OCI-LY3 (cell line): ENCODE measurements at regions not wholly inside any gene's neighbourhood (a gene's known extent, or its start where the extent isn't known, plus 50 kb on each side); places are given as distances from the start of the nearest gene placed in this dataset.

Source experiments
- H2AFZ ChIP-seq: fragments of 200-600, 300-600 bp; shearing (Covaris generic); 2 replicates; pipeline ENCODE4 v1.6.0; 2014; ENCODE audit warnings: antibody characterized with exemption, low read depth, low read length
- H3K27ac ChIP-seq: fragments of 200-600, 300-600 bp; sonication (generic); 2 replicates; pipeline ENCODE4 v1.5.1; 2014; ENCODE audit warnings: mild to moderate bottlenecking, low read length, moderate library complexity, mixed read lengths
- H3K27me3 ChIP-seq: fragments of 200-600, 300-600 bp; sonication (generic); 2 replicates; pipeline ENCODE4 v1.6.1; 2014; ENCODE audit warnings: low read depth, low read length, mixed read lengths
- H3K36me3 ChIP-seq: fragments of 200-600, 300-600 bp; sonication (generic); replicated peaks from 2 replicates; pipeline ENCODE3; 2014; ENCODE audit warnings: low read depth, low read length, mixed read lengths
- H3K4me1 ChIP-seq: fragments of 300-600, 200-600 bp; sonication (generic); 2 replicates; pipeline ENCODE4 v1.6.1; 2014; ENCODE audit warnings: low read length, mixed read lengths
- H3K4me2 ChIP-seq: fragments of 200-600, 300-600 bp; sonication (generic); 2 replicates; pipeline ENCODE4 v1.6.1; 2014; ENCODE audit warnings: low read length, mixed read lengths
- H3K4me3 ChIP-seq: fragments of 300-600, 200-600 bp; sonication (generic); 2 replicates; pipeline ENCODE4 v1.5.1; 2014; ENCODE audit warnings: antibody characterized with exemption, mild to moderate bottlenecking, low read length, moderate library complexity
- H3K79me2 ChIP-seq: fragments of 300-600, 200-600 bp; shearing (Covaris generic); 2 replicates; pipeline ENCODE4 v1.6.1; 2014; ENCODE audit warnings: mild to moderate bottlenecking, low read length, mixed read lengths
- H3K9ac ChIP-seq: fragments of 300-600, 200-600 bp; shearing (Covaris generic); 2 replicates; pipeline ENCODE4 v1.6.0; 2014; ENCODE audit warnings: mild to moderate bottlenecking, low read length, moderate library complexity
- H3K9me3 ChIP-seq: fragments of 200-600, 300-600 bp; shearing (Covaris generic); 2 replicates; pipeline ENCODE4 v1.6.1; 2014; ENCODE audit warnings: low read length, mixed read lengths; ENCODE audit not compliant: insufficient read depth
- H4K20me1 ChIP-seq: fragments of 200-600, 300-600 bp; sonication (generic); 2 replicates; pipeline ENCODE4 v1.6.1; 2016; ENCODE audit warnings: low read length, mixed read lengths; ENCODE audit not compliant: insufficient read depth
- EZH2phosphoT487 ChIP-seq: fragments of 200-600 bp; shearing (Covaris generic); IDR thresholded peaks from 2 replicates; pipeline ENCODE4 v1.6.1; 2018; ENCODE audit warnings: antibody characterized with exemption, mixed run types, low read depth
- TF ChIP-seq, protein P1 (sequence below): fragments of 200-600, 300-600 bp; sonication (generic); IDR thresholded peaks from 2 replicates; pipeline ENCODE4 v1.5.1; 2014; ENCODE audit warnings: antibody characterized with exemption, low read length, low read depth

DNA sequence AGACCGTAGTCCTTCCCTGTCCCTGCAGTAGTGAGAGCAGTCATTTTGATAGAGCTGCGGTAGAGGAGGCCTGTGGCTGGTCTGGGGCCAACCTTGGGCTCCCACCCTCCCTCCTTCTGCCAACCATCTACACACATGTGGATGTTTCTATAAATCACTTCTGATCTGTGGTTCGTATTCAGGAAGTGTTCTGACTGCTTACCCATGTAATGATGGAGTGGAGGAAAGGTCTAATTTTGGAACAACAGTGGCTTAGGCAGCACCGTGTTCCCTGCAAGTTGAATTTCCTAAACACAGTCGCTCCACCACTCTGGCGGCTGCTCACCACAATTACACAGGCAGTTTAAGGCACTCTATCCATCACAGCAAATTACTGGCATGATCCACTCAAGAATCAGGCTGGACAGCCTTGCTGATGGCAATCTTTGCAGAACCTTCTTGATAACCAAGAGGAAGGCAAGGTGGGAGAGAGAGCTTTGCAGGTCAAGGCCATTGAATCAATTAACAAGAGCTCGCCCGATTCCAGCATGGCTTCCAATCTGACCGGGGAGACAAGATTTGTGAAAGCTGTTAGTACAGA, 104.7 kb upstream of the VEPH1 start:
- H3K36me3 ChIP-seq: no peaks in the 10 kb centered on the region
- no peak overlapping the region for H3K4me3 ChIP-seq
- no peaks in the 10 kb centered on the region for H3K9me3 ChIP-seq
- H3K27ac ChIP-seq: no peak overlapping the region
- TF ChIP-seq, protein P1, sequence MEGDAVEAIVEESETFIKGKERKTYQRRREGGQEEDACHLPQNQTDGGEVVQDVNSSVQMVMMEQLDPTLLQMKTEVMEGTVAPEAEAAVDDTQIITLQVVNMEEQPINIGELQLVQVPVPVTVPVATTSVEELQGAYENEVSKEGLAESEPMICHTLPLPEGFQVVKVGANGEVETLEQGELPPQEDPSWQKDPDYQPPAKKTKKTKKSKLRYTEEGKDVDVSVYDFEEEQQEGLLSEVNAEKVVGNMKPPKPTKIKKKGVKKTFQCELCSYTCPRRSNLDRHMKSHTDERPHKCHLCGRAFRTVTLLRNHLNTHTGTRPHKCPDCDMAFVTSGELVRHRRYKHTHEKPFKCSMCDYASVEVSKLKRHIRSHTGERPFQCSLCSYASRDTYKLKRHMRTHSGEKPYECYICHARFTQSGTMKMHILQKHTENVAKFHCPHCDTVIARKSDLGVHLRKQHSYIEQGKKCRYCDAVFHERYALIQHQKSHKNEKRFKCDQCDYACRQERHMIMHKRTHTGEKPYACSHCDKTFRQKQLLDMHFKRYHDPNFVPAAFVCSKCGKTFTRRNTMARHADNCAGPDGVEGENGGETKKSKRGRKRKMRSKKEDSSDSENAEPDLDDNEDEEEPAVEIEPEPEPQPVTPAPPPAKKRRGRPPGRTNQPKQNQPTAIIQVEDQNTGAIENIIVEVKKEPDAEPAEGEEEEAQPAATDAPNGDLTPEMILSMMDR: no peak
- no peak for TF ChIP-seq EZH2phosphoT487
- no peaks in the 10 kb centered on the region for H4K20me1 ChIP-seq
- peaks cover 5% of the 10 kb centered on the region; the same call in 1 of the 2 replicates for H3K4me1 ChIP-seq
- H2AFZ ChIP-seq: no peak overlapping the region
- no peaks in the 10 kb centered on the region for H3K79me2 ChIP-seq
- H3K4me2 ChIP-seq: no peak overlapping the region
- no peaks in the 10 kb centered on the region for H3K27me3 ChIP-seq
- no peak overlapping the region for H3K9ac ChIP-seq

DNA sequence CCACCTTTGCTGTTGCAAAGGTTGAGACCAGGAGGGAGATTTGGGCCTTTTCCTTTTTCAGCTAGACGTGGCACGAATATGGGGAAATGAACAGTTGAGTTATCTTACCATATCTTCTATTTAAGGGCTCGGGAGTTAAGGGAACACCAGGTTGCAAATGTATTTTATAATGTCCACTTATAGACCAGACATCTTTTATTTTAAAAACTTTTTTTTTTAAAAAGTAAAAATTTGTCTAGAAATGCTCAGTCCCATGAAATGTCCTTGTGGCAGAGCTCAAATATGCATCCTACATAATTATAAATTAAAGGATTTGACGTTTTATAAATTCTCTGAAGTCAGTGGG, 103.6 kb upstream of the VEPH1 start:
- H4K20me1 ChIP-seq: no peaks in the 10 kb centered on the region
- H3K9ac ChIP-seq: no peak overlapping the region
- peaks cover 5% of the 10 kb centered on the region; the same call in 1 of the 2 replicates for H3K4me1 ChIP-seq
- no peaks in the 10 kb centered on the region for H3K9me3 ChIP-seq
- no peak overlapping the region for H3K27ac ChIP-seq
- H3K4me2 ChIP-seq: peak overlapping the region; percentile 83
- H3K36me3 ChIP-seq: no peaks in the 10 kb centered on the region
- no peaks in the 10 kb centered on the region for H3K27me3 ChIP-seq
- no peaks in the 10 kb centered on the region for H3K79me2 ChIP-seq
- H2AFZ ChIP-seq: peak overlapping the region; percentile 94
- TF ChIP-seq, protein P1: no peak
- TF ChIP-seq EZH2phosphoT487: no peak
- peak overlapping the region; percentile 58 for H3K4me3 ChIP-seq

DNA sequence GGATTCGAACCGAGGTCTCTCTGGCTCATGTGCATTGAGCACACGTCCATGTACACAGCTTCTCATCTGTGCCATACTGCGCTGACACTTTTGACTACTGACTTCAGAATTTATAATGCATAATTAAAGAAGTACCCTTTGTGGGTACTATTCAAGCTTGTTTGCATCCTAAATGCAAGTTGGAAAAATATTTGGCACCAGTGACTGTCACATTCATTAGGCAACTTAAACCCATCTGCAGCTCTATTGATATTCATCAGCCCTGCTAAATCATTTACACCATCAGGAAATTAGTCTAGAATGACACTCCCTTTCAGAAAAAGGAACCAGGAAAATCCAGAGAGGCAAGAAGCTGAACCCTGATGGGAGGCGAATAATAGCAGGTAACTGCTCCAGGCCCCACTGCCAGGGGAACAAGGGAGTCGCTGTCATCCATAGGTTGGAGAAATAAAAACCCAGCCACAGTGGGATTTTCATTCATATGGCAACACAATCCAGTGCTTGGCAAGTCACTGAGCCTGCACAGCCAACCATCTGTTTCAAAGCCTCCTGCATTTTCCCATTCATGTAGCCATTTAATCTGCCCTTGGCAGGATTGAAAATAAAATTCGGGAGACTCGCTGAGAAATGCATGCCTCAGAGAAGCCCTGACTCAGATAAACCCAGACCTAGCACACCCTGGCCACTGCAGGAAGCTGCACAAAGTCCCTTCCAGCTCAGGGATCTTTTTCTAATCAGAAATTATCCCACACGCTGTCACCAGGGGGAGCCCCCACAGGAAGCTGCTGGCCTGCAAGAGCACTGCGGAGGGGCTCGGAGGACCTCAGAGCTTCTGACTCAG, 103.0 kb upstream of the VEPH1 start:
- H3K4me3 ChIP-seq: peak overlapping the region; percentile 58
- H3K36me3 ChIP-seq: no peaks in the 10 kb centered on the region
- H4K20me1 ChIP-seq: no peaks in the 10 kb centered on the region
- no peaks in the 10 kb centered on the region for H3K79me2 ChIP-seq
- H3K4me1 ChIP-seq: peaks cover 2% of the 10 kb centered on the region; the same call in 1 of the 2 replicates
- no peak overlapping the region for H3K27ac ChIP-seq
- peak overlapping the region; percentile 94 for H2AFZ ChIP-seq
- no peak overlapping the region for H3K9ac ChIP-seq
- H3K9me3 ChIP-seq: no peaks in the 10 kb centered on the region
- H3K27me3 ChIP-seq: no peaks in the 10 kb centered on the region
- TF ChIP-seq EZH2phosphoT487: no peak
- TF ChIP-seq, protein P1: peak; percentile 88
- H3K4me2 ChIP-seq: peak overlapping the region; percentile 83

DNA sequence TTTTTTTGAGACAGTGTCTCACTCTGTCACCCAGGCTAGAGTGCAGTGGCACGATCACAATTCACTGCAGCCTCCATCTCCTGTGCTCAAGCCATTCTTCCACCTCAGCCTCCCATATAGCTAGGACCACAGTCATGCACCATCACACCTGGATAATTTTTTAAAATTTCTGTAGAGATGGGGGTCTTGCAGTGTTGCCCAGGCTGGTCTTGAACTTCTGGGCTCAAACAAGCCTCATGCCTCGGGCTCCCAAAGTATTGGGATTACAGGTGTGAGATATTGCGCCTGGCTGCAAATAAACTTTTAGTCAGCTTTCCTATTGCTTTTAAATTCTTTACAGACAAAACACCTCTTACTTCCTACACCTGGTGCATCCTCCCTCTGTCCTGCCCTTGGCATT, 102.1 kb upstream of the VEPH1 start:
- Histone ChIP-seq H3K9ac (no peak overlapping the region), H3K9me3 (no peaks in the 10 kb centered on the region), H2AFZ (no peak overlapping the region), H3K4me3 (no peak overlapping the region), H4K20me1 (no peaks in the 10 kb centered on the region), H3K36me3 (no peaks in the 10 kb centered on the region), H3K79me2 (no peaks in the 10 kb centered on the region), H3K4me2 (no peak overlapping the region), H3K27me3 (no peaks in the 10 kb centered on the region), H3K27ac (no peak overlapping the region), H3K4me1 (no peaks in the 10 kb centered on the region)
- TF ChIP-seq, protein P1: no peak
- TF ChIP-seq EZH2phosphoT487: no peak
